ENCODE measurements at regions not wholly inside any gene's neighbourhood (a gene's known extent, or its start where the extent isn't known, plus 50 kb on each side); places are given as distances from the start of the nearest gene placed in this dataset.

DNA sequence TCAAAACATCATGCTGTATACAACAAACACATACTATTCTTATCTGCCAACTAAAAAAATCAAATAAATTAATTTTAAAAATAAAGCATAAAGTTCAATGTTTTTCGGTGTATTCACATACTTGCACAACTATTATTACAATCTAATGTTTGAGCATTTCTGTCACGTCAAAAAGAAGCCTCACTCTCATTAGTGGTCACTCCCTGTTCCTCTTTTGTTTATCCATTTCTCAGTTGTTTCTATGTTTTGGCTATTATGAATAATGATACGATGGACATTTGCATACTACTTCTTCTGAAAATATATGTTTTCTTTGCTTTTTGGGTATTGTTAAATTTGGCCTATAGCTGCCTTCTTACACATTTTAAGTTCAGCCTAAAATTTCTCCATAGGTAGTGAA, 773.0 kb upstream of the HS6ST1 start:
- no peak overlapping the region for H3K27ac ChIP-seq (ENCODE audit: insufficient read depth in 1 of 2, low read depth in 1 of 2, low read length in 2 of 2, poor library complexity in 1 of 2, severe bottlenecking in 2 of 2)
- H3K4me3 ChIP-seq (ENCODE audit: control insufficient read depth in 1 of 7, extremely low read depth in 1 of 7, insufficient read depth in 4 of 7, low read depth in 2 of 7, low read length in 6 of 7), result no peak overlapping the region
- POLR2A ChIA-PET, result no interaction called here
- no peaks in the 10 kb centered on the region for H3K36me3 ChIP-seq (ENCODE audit: control insufficient read depth in 4 of 4, insufficient read depth in 4 of 4, low read length in 3 of 4)
- CTCF ChIA-PET, result no interaction called here
- no peaks in the 10 kb centered on the region for H3K9me3 ChIP-seq (ENCODE audit: control extremely low read depth in 1 of 5, control insufficient read depth in 4 of 5, insufficient read depth in 2 of 5, low read depth in 1 of 5, low read length in 4 of 5)
- no peaks in the 10 kb centered on the region for H3K4me1 ChIP-seq (ENCODE audit: control extremely low read depth in 1 of 4, control insufficient read depth in 4 of 4, insufficient read depth in 4 of 4, low read length in 3 of 4)
- DNase-seq, result no peak
- no CpG with 5 or more reads among the region's 3 CpGs for WGBS (ENCODE audit: insufficient coverage)
- H3K27me3 ChIP-seq (replicated peaks in 2 of 5; ENCODE audit: control insufficient read depth in 4 of 5, insufficient read depth in 5 of 5, low read length in 4 of 5), result no peaks in the 10 kb centered on the region

DNA sequence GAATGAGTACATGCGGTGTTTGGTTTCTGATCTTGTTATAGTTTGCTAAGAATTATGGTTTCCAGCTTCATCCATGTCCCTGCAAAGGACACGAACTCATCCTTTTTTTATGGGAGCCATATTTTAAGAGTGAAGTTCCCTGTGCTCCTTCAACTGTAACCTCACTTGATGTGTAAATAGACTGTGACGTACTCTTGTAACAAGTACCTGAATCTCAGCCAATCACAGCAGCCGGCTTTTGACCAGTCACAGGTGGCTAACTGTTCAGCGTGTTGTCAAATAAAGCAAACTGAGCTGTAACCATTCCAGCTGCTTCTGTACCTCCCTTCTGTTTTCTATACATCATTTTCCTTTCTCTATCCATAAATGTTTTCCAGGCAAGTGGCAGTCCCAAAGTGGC, 774.3 kb upstream of the HS6ST1 start:
- CTCF ChIA-PET, result no interaction called here
- DNase-seq, result no peak
- POLR2A ChIA-PET, result no interaction called here

DNA sequence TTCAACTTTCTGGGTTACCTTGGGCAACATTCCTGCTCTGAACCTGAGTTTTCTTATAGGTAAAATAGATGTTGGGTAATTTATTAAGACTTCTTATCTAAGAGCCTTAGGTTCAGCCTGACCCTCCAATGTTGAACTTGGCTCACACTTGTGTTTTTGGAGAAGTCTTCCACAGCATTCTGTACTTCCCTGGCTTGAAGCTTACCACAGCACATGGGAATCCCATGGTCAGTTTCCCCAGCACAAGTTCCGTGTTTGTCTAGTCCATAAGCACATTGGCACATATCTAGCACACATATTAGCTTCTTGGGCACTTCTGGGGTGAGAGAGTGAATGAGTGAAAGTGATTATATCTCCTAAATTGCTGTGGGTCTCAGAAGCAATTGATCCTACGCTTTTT, 782.5 kb upstream of the HS6ST1 start:
- POLR2A ChIA-PET, result no interaction called here
- no peaks in the 10 kb centered on the region for H3K27me3 ChIP-seq (replicated peaks in 2 of 5; ENCODE audit: control insufficient read depth in 4 of 5, insufficient read depth in 5 of 5, low read length in 4 of 5)
- DNase-seq, result no peak
- peaks cover 0 to 2% (median 0%) of the 10 kb centered on the region in 5 experiments for H3K9me3 ChIP-seq (ENCODE audit: control extremely low read depth in 1 of 5, control insufficient read depth in 4 of 5, insufficient read depth in 2 of 5, low read depth in 1 of 5, low read length in 4 of 5)
- H3K27ac ChIP-seq (ENCODE audit: insufficient read depth in 1 of 2, low read depth in 1 of 2, low read length in 2 of 2, poor library complexity in 1 of 2, severe bottlenecking in 2 of 2), result no peak overlapping the region
- CTCF ChIA-PET, result no interaction called here
- H3K4me3 ChIP-seq (ENCODE audit: control insufficient read depth in 1 of 7, extremely low read depth in 1 of 7, insufficient read depth in 4 of 7, low read depth in 2 of 7, low read length in 6 of 7), result no peak overlapping the region
- H3K36me3 ChIP-seq (ENCODE audit: control insufficient read depth in 4 of 4, insufficient read depth in 4 of 4, low read length in 3 of 4), result no peaks in the 10 kb centered on the region
- no CpG with 5 or more reads among the region's 2 CpGs for WGBS (ENCODE audit: insufficient coverage)
- H3K4me1 ChIP-seq (ENCODE audit: control extremely low read depth in 1 of 4, control insufficient read depth in 4 of 4, insufficient read depth in 4 of 4, low read length in 3 of 4), result no peaks in the 10 kb centered on the region

More for the DNA sequence above, 774.3 kb upstream of the HS6ST1 start:
- H3K36me3 ChIP-seq (ENCODE audit: control insufficient read depth in 4 of 4, insufficient read depth in 4 of 4, low read length in 3 of 4), result no peaks in the 10 kb centered on the region
- H3K4me1 ChIP-seq (ENCODE audit: control extremely low read depth in 1 of 4, control insufficient read depth in 4 of 4, insufficient read depth in 4 of 4, low read length in 3 of 4), result no peaks in the 10 kb centered on the region
- no peak overlapping the region for H3K27ac ChIP-seq (ENCODE audit: insufficient read depth in 1 of 2, low read depth in 1 of 2, low read length in 2 of 2, poor library complexity in 1 of 2, severe bottlenecking in 2 of 2)
- 91% methylated on average over 4 of the region's 5 CpGs for WGBS (ENCODE audit: insufficient coverage)
- no peak overlapping the region for H3K4me3 ChIP-seq (ENCODE audit: control insufficient read depth in 1 of 7, extremely low read depth in 1 of 7, insufficient read depth in 4 of 7, low read depth in 2 of 7, low read length in 6 of 7)
- no peaks in the 10 kb centered on the region for H3K27me3 ChIP-seq (replicated peaks in 2 of 5; ENCODE audit: control insufficient read depth in 4 of 5, insufficient read depth in 5 of 5, low read length in 4 of 5)
- no peaks in the 10 kb centered on the region for H3K9me3 ChIP-seq (ENCODE audit: control extremely low read depth in 1 of 5, control insufficient read depth in 4 of 5, insufficient read depth in 2 of 5, low read depth in 1 of 5, low read length in 4 of 5)

DNA sequence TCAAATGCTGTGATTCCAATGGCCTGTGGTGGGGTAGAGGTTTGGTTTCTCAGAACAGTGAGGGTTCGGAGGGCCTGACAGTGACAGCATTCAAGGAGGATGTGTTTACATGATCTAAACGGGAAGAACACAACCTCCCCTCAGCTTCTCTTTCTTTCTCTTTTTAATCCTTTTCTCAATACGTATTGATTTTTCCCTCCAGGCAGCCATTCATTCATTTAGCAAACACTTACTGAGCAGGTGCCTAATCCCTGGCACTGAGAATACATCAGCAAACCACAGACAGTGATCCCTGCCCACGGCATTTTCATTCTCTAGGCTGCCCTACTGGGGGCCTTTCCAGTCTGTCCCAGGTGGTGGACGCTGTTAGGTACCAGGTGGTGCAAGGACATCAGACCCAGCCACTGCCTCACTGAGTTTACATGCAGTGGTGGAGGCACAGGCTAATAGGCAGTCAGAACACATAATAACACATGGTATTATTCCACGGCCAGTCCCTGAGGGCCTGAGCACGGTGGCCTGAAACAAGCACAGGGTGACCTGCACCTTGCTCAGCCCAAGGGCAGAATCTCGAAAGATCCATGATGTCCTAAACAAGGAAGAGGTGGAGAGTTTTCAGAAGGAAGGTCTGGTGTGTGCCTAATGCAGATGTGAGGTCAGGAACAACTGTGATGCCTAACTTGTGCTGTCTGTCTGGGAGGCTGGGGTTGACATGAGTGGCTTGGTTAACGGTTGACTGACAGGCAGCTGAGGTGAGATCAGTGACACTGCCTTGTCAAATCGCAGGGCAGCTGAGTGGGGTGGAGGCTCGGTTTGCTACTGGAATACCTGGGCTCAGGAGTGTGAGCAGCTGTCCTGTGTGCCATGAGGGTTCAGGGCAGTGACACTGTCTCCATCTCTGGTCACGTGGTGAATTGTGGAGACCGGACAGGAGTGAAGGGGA, 785.5 kb upstream of the HS6ST1 start:
- no peaks in the 10 kb centered on the region for H3K4me1 ChIP-seq (ENCODE audit: control extremely low read depth in 1 of 4, control insufficient read depth in 4 of 4, insufficient read depth in 4 of 4, low read length in 3 of 4)
- H3K27ac ChIP-seq (ENCODE audit: insufficient read depth in 1 of 2, low read depth in 1 of 2, low read length in 2 of 2, poor library complexity in 1 of 2, severe bottlenecking in 2 of 2), result no peak overlapping the region
- H3K4me3 ChIP-seq (ENCODE audit: control insufficient read depth in 1 of 7, extremely low read depth in 1 of 7, insufficient read depth in 4 of 7, low read depth in 2 of 7, low read length in 6 of 7), result no peak overlapping the region
- WGBS (ENCODE audit: insufficient coverage), result 93% methylated on average over 11 of the region's 13 CpGs
- peaks cover 0 to 2% (median 0%) of the 10 kb centered on the region in 5 experiments for H3K9me3 ChIP-seq (ENCODE audit: control extremely low read depth in 1 of 5, control insufficient read depth in 4 of 5, insufficient read depth in 2 of 5, low read depth in 1 of 5, low read length in 4 of 5)
- ChIA-PET POLR2A (no interaction called here), CTCF (interaction anchor here (0.8 kb wide), 1 partner anchor 22 kb away, joined by 3 read pairs; no protein-coding TSS in a partner anchor)
- H3K27me3 ChIP-seq (replicated peaks in 2 of 5; ENCODE audit: control insufficient read depth in 4 of 5, insufficient read depth in 5 of 5, low read length in 4 of 5), result no peaks in the 10 kb centered on the region
- DNase-seq, result no peak
- no peaks in the 10 kb centered on the region for H3K36me3 ChIP-seq (ENCODE audit: control insufficient read depth in 4 of 4, insufficient read depth in 4 of 4, low read length in 3 of 4)

DNA sequence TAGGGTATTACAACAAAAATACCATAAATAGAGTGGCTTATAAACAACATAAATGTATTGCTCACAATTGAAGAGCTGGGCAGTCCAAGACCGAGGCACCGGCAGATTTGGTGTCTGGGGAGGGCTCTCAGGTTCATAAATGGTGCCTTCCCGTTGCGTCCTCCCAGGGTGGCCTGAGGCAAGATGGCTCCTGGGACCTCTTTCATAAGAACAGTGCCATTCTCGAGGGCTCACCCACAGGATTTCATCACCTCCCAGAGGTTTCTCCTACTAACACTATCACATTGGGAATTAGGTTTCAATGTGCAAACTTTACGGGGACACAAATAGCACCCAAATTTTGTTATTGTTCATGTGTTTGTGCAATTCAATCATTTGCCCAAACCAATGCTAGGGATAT, 793.5 kb upstream of the HS6ST1 start:
- no peaks in the 10 kb centered on the region for H3K9me3 ChIP-seq (ENCODE audit: control extremely low read depth in 1 of 5, control insufficient read depth in 4 of 5, insufficient read depth in 2 of 5, low read depth in 1 of 5, low read length in 4 of 5)
- DNase-seq, result no peak
- H3K27ac ChIP-seq (ENCODE audit: insufficient read depth in 1 of 2, low read depth in 1 of 2, low read length in 2 of 2, poor library complexity in 1 of 2, severe bottlenecking in 2 of 2), result no peak overlapping the region
- H3K36me3 ChIP-seq (ENCODE audit: control insufficient read depth in 4 of 4, insufficient read depth in 4 of 4, low read length in 3 of 4), result no peaks in the 10 kb centered on the region
- POLR2A ChIA-PET, result no interaction called here
- no peak overlapping the region for H3K4me3 ChIP-seq (ENCODE audit: control insufficient read depth in 1 of 7, extremely low read depth in 1 of 7, insufficient read depth in 4 of 7, low read depth in 2 of 7, low read length in 6 of 7)
- WGBS (ENCODE audit: insufficient coverage), result 96% methylated on average over 3 of the region's 6 CpGs
- H3K27me3 ChIP-seq (replicated peaks in 2 of 5; ENCODE audit: control insufficient read depth in 4 of 5, insufficient read depth in 5 of 5, low read length in 4 of 5), result no peaks in the 10 kb centered on the region
- H3K4me1 ChIP-seq (ENCODE audit: control extremely low read depth in 1 of 4, control insufficient read depth in 4 of 4, insufficient read depth in 4 of 4, low read length in 3 of 4), result no peaks in the 10 kb centered on the region
- CTCF ChIA-PET, result no interaction called here

DNA sequence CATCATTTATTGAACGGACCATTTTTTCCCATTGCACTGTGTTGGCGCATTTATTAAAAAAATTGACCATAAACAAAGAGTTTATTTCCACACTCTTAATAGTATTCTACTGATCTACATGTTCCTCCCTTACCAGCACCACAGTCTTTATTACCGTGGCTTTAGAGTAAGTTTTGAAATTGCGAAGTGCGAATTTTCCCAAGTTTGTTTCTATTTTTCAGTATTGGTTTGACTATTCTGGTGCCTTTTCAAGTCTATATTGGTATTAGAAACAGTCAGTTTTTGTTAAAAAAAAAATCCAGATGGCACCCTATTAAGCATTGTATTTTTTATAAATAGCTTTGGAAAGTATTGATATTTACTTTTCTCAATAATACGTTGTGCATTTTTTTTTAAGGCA, 795.1 kb upstream of the HS6ST1 start:
- no CpG with 5 or more reads among the region's 6 CpGs for WGBS (ENCODE audit: insufficient coverage)
- Histone ChIP-seq H3K4me1 (ENCODE audit: control extremely low read depth in 1 of 4, control insufficient read depth in 4 of 4, insufficient read depth in 4 of 4, low read length in 3 of 4) (no peaks in the 10 kb centered on the region), H3K9me3 (ENCODE audit: control extremely low read depth in 1 of 5, control insufficient read depth in 4 of 5, insufficient read depth in 2 of 5, low read depth in 1 of 5, low read length in 4 of 5) (no peaks in the 10 kb centered on the region), H3K4me3 (ENCODE audit: control insufficient read depth in 1 of 7, extremely low read depth in 1 of 7, insufficient read depth in 4 of 7, low read depth in 2 of 7, low read length in 6 of 7) (no peak overlapping the region), H3K36me3 (ENCODE audit: control insufficient read depth in 4 of 4, insufficient read depth in 4 of 4, low read length in 3 of 4) (no peaks in the 10 kb centered on the region), H3K27ac (ENCODE audit: insufficient read depth in 1 of 2, low read depth in 1 of 2, low read length in 2 of 2, poor library complexity in 1 of 2, severe bottlenecking in 2 of 2) (no peak overlapping the region), H3K27me3 (replicated peaks in 2 of 5; ENCODE audit: control insufficient read depth in 4 of 5, insufficient read depth in 5 of 5, low read length in 4 of 5) (no peaks in the 10 kb centered on the region)
- no peak for DNase-seq
- ChIA-PET CTCF (no interaction called here), POLR2A (no interaction called here)

DNA sequence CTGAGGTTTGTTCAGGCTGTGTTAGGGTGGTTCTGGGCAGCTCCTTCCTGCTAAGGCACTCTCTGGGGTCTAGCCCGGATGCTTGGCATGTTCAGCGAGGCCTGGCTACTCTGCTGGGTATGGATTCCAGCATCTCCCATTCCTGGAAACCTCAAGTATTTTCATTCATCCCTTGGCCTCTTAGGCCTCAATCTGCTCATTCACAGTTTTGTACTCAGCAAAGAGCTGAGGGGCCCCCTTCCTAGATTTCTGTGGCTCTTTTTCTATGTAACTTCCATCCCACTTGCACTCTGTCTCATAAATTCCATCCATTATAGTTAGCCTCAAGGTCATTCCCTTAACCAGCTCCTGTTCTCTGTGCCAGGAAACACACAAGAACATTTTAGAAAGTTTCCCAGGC, 798.8 kb upstream of the HS6ST1 start:
- CTCF ChIA-PET, result no interaction called here
- H3K4me1 ChIP-seq (ENCODE audit: control extremely low read depth in 1 of 4, control insufficient read depth in 4 of 4, insufficient read depth in 4 of 4, low read length in 3 of 4), result no peaks in the 10 kb centered on the region
- POLR2A ChIA-PET, result no interaction called here
- no peaks in the 10 kb centered on the region for H3K9me3 ChIP-seq (ENCODE audit: control extremely low read depth in 1 of 5, control insufficient read depth in 4 of 5, insufficient read depth in 2 of 5, low read depth in 1 of 5, low read length in 4 of 5)
- WGBS (ENCODE audit: insufficient coverage), result no CpG with 5 or more reads among the region's 2 CpGs
- DNase-seq, result no peak
- H3K4me3 ChIP-seq (ENCODE audit: control insufficient read depth in 1 of 7, extremely low read depth in 1 of 7, insufficient read depth in 4 of 7, low read depth in 2 of 7, low read length in 6 of 7), result no peak overlapping the region
- no peaks in the 10 kb centered on the region for H3K27me3 ChIP-seq (replicated peaks in 2 of 5; ENCODE audit: control insufficient read depth in 4 of 5, insufficient read depth in 5 of 5, low read length in 4 of 5)
- H3K27ac ChIP-seq (ENCODE audit: insufficient read depth in 1 of 2, low read depth in 1 of 2, low read length in 2 of 2, poor library complexity in 1 of 2, severe bottlenecking in 2 of 2), result no peak overlapping the region
- no peaks in the 10 kb centered on the region for H3K36me3 ChIP-seq (ENCODE audit: control insufficient read depth in 4 of 4, insufficient read depth in 4 of 4, low read length in 3 of 4)
